ENCODE measurements at regions not wholly inside any gene's neighbourhood (a gene's known extent, or its start where the extent isn't known, plus 50 kb on each side); places are given as distances from the start of the nearest gene placed in this dataset.

- DNase-seq, result peak in 2 of 5 donors; percentile 75 to 77
- no peak overlapping the region for H3K9ac ChIP-seq (ENCODE audit: low read length in 3 of 3)
- H3K9me3 ChIP-seq (ENCODE audit: control insufficient read depth in 2 of 3, insufficient read depth in 1 of 3, low read length in 3 of 3), result no peaks in the 10 kb centered on the region
- TF ChIP-seq, protein P1, sequence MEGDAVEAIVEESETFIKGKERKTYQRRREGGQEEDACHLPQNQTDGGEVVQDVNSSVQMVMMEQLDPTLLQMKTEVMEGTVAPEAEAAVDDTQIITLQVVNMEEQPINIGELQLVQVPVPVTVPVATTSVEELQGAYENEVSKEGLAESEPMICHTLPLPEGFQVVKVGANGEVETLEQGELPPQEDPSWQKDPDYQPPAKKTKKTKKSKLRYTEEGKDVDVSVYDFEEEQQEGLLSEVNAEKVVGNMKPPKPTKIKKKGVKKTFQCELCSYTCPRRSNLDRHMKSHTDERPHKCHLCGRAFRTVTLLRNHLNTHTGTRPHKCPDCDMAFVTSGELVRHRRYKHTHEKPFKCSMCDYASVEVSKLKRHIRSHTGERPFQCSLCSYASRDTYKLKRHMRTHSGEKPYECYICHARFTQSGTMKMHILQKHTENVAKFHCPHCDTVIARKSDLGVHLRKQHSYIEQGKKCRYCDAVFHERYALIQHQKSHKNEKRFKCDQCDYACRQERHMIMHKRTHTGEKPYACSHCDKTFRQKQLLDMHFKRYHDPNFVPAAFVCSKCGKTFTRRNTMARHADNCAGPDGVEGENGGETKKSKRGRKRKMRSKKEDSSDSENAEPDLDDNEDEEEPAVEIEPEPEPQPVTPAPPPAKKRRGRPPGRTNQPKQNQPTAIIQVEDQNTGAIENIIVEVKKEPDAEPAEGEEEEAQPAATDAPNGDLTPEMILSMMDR (IDR thresholded peaks at IDR 0.05; ENCODE audit: borderline replicate concordance, extremely low read depth, insufficient read depth), result no peak
- no peak overlapping the region for H3K27ac ChIP-seq (ENCODE audit: low read depth in 2 of 2, low read length in 2 of 2)
- H3K4me1 ChIP-seq (ENCODE audit: control insufficient read depth in 2 of 3, insufficient read depth in 2 of 3, low read depth in 1 of 3, low read length in 3 of 3), result no peaks in the 10 kb centered on the region
- H3K4me3 ChIP-seq (ENCODE audit: low read length in 3 of 3), result no peak overlapping the region
- no peak for FAIRE-seq
- no peaks in the 10 kb centered on the region for H3K27me3 ChIP-seq (ENCODE audit: control insufficient read depth, insufficient read depth, low read length)
- H3K36me3 ChIP-seq (ENCODE audit: control insufficient read depth in 2 of 3, insufficient read depth in 3 of 3, low read length in 3 of 3), result no peaks in the 10 kb centered on the region
- intact Hi-C loops (cut with DNase I), result no loop called here
Measured at GRCh38 chr5:35365758-35366157, 135.5 kb upstream of the PRLR start.

DNA sequence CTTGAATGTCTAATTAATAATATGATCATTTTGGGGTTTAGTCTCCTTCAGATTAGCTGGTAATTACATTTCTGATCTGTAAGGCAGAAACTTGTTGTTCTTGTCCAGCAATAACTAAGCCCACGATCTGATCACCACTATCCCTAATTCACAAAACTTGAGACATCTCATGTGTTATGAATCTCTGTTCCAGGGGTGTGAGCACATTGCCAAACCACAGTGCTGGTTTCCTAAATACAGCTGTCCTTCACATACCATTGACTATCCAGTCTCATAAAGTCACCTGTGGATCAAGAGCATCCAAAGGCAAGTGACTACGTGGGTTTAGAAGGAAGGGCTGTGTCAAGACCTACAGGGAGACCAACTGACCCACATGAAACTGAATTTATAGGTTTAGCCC lies 134.1 kb upstream of the PRLR start:
- FAIRE-seq, result no peak
- Histone ChIP-seq H3K27ac (ENCODE audit: low read depth in 2 of 2, low read length in 2 of 2) (no peak overlapping the region), H3K4me3 (ENCODE audit: low read length in 3 of 3) (no peak overlapping the region), H3K4me1 (ENCODE audit: control insufficient read depth in 2 of 3, insufficient read depth in 2 of 3, low read depth in 1 of 3, low read length in 3 of 3) (no peaks in the 10 kb centered on the region), H3K9me3 (ENCODE audit: control insufficient read depth in 2 of 3, insufficient read depth in 1 of 3, low read length in 3 of 3) (no peaks in the 10 kb centered on the region), H3K27me3 (ENCODE audit: control insufficient read depth, insufficient read depth, low read length) (no peaks in the 10 kb centered on the region), H3K36me3 (ENCODE audit: control insufficient read depth in 2 of 3, insufficient read depth in 3 of 3, low read length in 3 of 3) (no peaks in the 10 kb centered on the region), H3K9ac (ENCODE audit: low read length in 3 of 3) (no peak overlapping the region)
- intact Hi-C loops (cut with DNase I), result no loop called here
- TF ChIP-seq, protein P1 (IDR thresholded peaks at IDR 0.05; ENCODE audit: borderline replicate concordance, extremely low read depth, insufficient read depth), result no peak
- DNase-seq, result no peak

DNA sequence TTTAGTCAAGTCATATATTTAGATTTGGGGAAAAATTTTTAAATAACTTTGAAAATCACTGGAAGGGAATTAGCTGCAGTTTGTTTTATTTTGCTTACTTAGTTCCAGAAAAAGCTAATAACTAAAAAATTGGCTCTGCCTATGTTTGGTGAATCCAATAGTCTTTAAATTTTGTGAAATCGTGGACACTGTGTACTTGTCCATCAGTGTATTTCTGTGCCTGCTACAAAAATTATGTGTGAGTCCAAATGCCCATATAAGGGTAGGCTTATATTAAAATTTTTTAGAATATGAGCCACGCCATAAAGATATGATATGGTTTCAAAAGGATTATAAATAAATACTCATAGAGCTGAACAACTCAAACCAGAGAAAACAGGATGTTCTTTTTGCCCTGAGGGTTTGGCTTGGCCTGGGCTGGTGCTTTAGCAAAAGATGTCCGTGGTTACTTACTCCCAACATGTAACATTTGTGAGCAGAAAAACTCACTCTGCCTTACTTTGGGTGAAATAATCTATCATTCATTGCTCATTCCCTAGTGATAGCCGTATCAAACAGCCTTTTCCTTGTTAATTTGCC lies 133.2 kb upstream of the PRLR start:
- Histone ChIP-seq H3K36me3 (ENCODE audit: control insufficient read depth in 2 of 3, insufficient read depth in 3 of 3, low read length in 3 of 3) (no peaks in the 10 kb centered on the region), H3K27ac (ENCODE audit: low read depth in 2 of 2, low read length in 2 of 2) (no peak overlapping the region), H3K4me3 (ENCODE audit: low read length in 3 of 3) (no peak overlapping the region), H3K27me3 (ENCODE audit: control insufficient read depth, insufficient read depth, low read length) (no peaks in the 10 kb centered on the region), H3K9ac (ENCODE audit: low read length in 3 of 3) (no peak overlapping the region), H3K4me1 (ENCODE audit: control insufficient read depth in 2 of 3, insufficient read depth in 2 of 3, low read depth in 1 of 3, low read length in 3 of 3) (no peaks in the 10 kb centered on the region), H3K9me3 (ENCODE audit: control insufficient read depth in 2 of 3, insufficient read depth in 1 of 3, low read length in 3 of 3) (no peaks in the 10 kb centered on the region)
- DNase-seq, result no peak
- FAIRE-seq, result no peak
- intact Hi-C loops (cut with DNase I), result no loop called here
- TF ChIP-seq, protein P1 (IDR thresholded peaks at IDR 0.05; ENCODE audit: borderline replicate concordance, extremely low read depth, insufficient read depth), result no peak

- no peaks in the 10 kb centered on the region for H3K27me3 ChIP-seq (ENCODE audit: control insufficient read depth, insufficient read depth, low read length)
- intact Hi-C loops (cut with DNase I), result no loop called here
- no peaks in the 10 kb centered on the region for H3K36me3 ChIP-seq (ENCODE audit: control insufficient read depth in 2 of 3, insufficient read depth in 3 of 3, low read length in 3 of 3)
- H3K9ac ChIP-seq (ENCODE audit: low read length in 3 of 3), result no peak overlapping the region
- TF ChIP-seq, protein P1 (IDR thresholded peaks at IDR 0.05; ENCODE audit: borderline replicate concordance, extremely low read depth, insufficient read depth), result no peak
- DNase-seq (no peak), FAIRE-seq (no peak)
- H3K27ac ChIP-seq (ENCODE audit: low read depth in 2 of 2, low read length in 2 of 2), result no peak overlapping the region
- H3K4me1 ChIP-seq (ENCODE audit: control insufficient read depth in 2 of 3, insufficient read depth in 2 of 3, low read depth in 1 of 3, low read length in 3 of 3), result no peaks in the 10 kb centered on the region
- H3K4me3 ChIP-seq (ENCODE audit: low read length in 3 of 3), result no peak overlapping the region
- no peaks in the 10 kb centered on the region for H3K9me3 ChIP-seq (ENCODE audit: control insufficient read depth in 2 of 3, insufficient read depth in 1 of 3, low read length in 3 of 3)
Measured at GRCh38 chr5:35362772-35363171, 132.5 kb upstream of the PRLR start.
